NT2/D1 (cell line): ENCODE measurements at regions not wholly inside any gene's neighbourhood (a gene's known extent, or its start where the extent isn't known, plus 50 kb on each side); places are given as distances from the start of the nearest gene placed in this dataset.
"Not testable (repeated sequence)": the region's sequence is repeated elsewhere in the genome, so short reads cannot be mapped to it uniquely, and the experiment has no call there.

Experiments
- SUZ12 ChIP-seq: IDR thresholded peaks from 2 replicates; pipeline ENCODE4 v1.6.1; 2011; ENCODE audit not compliant: insufficient read length, insufficient read depth; ENCODE audit errors: extremely low read depth
- YY1 ChIP-seq: IDR thresholded peaks from 2 replicates; pipeline ENCODE4 v1.6.1; 2011; ENCODE audit not compliant: insufficient read length, insufficient read depth
- ZNF274 ChIP-seq: IDR thresholded peaks from 2 replicates; pipeline ENCODE4 v1.6.1; 2011; ENCODE audit warnings: mild to moderate bottlenecking, low read depth, low read length

DNA sequence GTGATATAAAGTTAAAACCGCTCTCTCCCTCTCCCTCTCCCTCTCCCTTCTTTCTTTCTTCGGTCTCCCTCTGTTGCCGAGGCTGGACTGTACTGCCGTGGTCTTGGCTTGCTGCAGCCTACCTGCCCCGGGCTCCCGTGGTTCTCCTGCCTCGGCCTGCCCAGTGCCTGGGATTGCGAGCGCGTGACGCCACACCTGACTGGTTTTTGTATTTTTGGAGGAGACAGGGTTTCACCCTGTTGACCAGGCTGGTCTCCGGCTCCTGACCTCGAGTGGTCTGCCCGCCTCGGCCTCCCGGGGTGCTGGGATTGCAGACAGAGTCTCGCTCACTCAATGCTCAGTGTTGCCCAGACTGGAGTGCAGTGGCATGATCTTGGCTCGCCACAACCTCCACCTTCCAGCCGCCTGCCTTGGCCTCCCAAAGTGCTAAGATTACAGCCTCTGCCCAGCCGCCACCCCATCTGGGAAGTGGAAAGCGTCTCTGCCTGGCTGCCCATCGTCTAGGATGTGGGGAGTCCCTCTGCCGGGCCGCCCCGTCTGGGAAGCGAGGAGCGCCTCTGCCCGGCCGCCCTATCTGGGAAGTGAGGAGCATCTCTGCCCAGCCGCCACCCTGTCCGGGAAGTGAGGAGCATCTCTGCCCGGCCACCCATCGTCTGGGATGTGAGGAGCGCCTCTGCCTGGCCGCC lies 400.5 kb downstream of the CAAP1 start:
- not testable (repeated sequence) for TF ChIP-seq ZNF274, SUZ12, YY1
